ENCODE measurements at regions not wholly inside any gene's neighbourhood (a gene's known extent, or its start where the extent isn't known, plus 50 kb on each side); places are given as distances from the start of the nearest gene placed in this dataset.

DNA sequence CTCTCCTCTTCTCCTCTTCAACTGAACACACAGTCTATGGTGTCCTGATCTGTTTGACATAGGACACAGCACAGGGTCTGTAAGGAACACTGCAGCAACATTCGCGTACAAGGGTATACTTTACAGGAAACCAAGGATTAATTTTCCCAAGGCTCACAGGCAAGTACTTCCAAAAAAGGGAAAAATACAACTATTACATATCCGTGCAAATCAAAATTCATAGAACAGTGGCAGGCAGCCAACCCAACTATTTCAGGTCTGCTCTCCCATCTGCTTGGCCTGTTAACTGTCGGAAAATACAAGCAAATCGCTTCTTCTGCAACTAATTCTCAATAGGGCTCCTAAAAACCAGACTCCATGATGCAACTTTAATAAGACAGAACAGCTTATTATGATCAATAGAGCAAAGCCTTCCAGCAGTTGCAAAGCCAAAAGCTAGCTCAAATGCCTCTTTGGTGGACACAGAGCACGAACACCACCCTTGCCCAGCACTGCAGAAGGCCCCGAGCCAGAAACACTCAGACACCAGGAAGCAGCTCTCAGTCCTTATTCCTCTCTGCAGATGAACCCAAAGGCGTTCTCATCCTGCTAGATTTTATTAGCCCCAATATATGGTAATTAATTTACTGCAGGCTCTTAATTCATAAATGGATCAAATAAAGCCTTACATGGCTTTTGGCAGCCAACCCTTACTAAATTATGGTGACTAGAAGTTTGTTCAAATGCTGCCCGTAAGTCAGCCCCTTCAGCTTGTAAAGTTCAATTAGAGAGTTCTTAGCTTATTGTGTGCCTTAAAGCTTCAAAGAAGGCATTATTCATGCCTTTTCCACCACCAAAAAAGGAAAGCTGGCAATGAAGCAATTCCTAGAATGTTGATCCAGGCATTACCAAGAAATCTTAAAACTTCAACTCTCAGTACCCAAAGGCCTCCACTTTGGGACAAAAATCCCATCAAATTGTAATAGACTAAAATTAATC, 68.8 kb downstream of the ZNF608 start:
- 44% methylated on average over 9 of the region's 9 CpGs for WGBS
- Histone ChIP-seq H3K27ac (peak overlapping the region; percentile 22), H3K27me3 (no peaks in the 10 kb centered on the region), H3K9me3 (no peaks in the 10 kb centered on the region), H3K4me3 (no peak overlapping the region), H3K36me3 (no peaks in the 10 kb centered on the region), H3K4me1 (peaks cover 16% of the 10 kb centered on the region)
- TF ChIP-seq POLR2A (IDR thresholded peaks at IDR 0.05): no peak
- TF ChIP-seq, protein P1, sequence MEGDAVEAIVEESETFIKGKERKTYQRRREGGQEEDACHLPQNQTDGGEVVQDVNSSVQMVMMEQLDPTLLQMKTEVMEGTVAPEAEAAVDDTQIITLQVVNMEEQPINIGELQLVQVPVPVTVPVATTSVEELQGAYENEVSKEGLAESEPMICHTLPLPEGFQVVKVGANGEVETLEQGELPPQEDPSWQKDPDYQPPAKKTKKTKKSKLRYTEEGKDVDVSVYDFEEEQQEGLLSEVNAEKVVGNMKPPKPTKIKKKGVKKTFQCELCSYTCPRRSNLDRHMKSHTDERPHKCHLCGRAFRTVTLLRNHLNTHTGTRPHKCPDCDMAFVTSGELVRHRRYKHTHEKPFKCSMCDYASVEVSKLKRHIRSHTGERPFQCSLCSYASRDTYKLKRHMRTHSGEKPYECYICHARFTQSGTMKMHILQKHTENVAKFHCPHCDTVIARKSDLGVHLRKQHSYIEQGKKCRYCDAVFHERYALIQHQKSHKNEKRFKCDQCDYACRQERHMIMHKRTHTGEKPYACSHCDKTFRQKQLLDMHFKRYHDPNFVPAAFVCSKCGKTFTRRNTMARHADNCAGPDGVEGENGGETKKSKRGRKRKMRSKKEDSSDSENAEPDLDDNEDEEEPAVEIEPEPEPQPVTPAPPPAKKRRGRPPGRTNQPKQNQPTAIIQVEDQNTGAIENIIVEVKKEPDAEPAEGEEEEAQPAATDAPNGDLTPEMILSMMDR (IDR thresholded peaks at IDR 0.05): no peak
- no peak for TF ChIP-seq POLR2AphosphoS5 (IDR thresholded peaks at IDR 0.05)
- no peak for TF ChIP-seq EP300 (IDR thresholded peaks at IDR 0.05)
- no peak for DNase-seq (ENCODE audit: low spot score in 2 of 2)

DNA sequence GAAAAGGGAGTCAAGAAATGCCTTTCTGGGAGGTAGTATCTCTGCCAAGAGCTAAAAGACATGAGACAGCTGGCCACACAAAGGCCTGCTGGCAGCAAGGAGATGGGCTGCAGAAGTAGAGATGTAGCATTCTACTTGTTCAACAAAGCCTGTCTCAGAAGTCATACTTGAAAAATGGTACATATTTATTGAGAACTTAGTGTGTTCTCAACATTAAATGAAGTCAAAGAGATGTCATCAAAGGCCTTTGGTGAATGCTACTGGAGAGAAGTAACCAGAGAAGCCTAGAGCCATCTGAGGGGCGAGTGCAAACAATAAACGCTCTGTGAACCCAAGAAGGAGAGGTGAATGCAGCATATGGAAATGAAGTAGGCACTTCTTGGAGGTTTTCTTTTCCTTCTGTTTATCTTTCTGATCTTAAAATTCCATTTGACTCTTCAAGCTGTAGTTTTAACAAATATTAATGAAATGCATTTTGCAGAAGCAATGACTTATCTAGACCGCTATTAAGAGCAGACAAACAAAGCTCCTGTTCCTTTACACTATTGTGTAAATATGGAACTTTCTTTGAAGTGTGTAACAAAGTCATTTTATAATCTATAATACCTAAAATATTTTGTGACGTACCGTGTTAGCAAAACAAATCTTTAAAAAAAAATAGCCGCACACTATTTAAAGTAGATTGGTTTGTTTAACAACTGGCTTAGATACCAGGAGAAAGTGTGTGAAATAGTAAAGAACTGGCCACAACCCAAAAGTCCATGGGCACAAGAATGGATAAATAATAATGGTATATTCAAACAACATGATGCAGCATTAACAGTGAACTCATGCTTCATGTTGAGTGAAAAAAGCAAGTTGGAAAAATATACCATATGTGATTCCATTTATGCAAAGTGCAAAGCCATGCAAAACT, 70.2 kb downstream of the ZNF608 start:
- Histone ChIP-seq H3K9me3 (no peaks in the 10 kb centered on the region), H3K36me3 (no peaks in the 10 kb centered on the region), H3K4me3 (no peak overlapping the region), H3K27ac (no peak overlapping the region), H3K27me3 (no peaks in the 10 kb centered on the region), H3K4me1 (peaks cover 18% of the 10 kb centered on the region)
- no peak for TF ChIP-seq POLR2AphosphoS5 (IDR thresholded peaks at IDR 0.05)
- no peak for TF ChIP-seq POLR2A (IDR thresholded peaks at IDR 0.05)
- TF ChIP-seq, protein P1 (IDR thresholded peaks at IDR 0.05): no peak
- TF ChIP-seq EP300 (IDR thresholded peaks at IDR 0.05): no peak
- DNase-seq (ENCODE audit: low spot score in 2 of 2): no peak
- 88% methylated on average over 6 of the region's 6 CpGs for WGBS

DNA sequence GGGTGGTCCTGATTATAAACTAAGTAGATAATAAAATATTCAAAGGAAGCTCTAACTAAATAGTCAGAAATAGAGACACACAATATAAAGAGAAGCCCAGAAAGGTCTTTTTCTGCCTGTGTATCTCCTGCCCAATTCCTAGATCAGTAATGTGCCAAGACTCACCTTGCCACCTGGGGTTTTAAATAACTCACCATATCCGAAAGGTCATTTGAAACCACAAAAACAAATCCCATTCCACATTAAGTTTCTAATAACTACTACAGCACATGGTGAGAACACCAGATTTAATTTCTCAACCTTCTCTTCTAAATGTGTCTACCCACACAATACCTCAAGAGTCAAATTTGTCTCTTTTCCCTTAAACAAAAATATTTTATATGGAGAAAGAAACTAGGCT, 75.2 kb downstream of the ZNF608 start:
- H3K9me3 ChIP-seq: no peaks in the 10 kb centered on the region
- no peaks in the 10 kb centered on the region for H3K27me3 ChIP-seq
- TF ChIP-seq POLR2A (IDR thresholded peaks at IDR 0.05) (no peak), POLR2AphosphoS5 (IDR thresholded peaks at IDR 0.05) (no peak)
- TF ChIP-seq, protein P1 (IDR thresholded peaks at IDR 0.05): no peak
- no peak overlapping the region for H3K27ac ChIP-seq
- no peaks in the 10 kb centered on the region for H3K36me3 ChIP-seq
- H3K4me1 ChIP-seq: peaks cover 16% of the 10 kb centered on the region
- DNase-seq (ENCODE audit: low spot score in 2 of 2): no peak
- 88% methylated on average over 1 of the region's 1 CpG for WGBS
- no peak overlapping the region for H3K4me3 ChIP-seq

DNA sequence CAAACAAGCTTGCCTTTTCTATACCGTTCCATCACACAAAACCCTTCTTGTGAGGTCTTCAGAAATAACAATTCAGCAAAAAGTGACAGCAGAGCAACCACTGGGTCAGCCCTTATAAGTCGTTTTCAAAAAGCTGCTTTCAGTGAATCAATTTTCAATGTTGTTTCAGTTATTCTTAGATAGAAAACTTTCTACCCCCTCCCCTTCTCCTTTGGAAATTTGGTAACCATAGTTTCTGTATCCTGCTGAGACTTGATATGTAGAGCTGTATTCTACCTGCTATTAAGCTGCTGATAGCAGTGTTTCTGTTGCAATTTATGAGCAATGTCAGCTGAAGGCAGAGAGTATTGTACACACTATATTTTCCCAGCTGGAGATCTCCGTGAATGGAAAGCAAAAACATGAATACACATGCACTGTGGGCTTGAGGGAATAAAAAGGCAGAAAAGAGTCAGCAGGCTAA, 75.7 kb downstream of the ZNF608 start:
- no peak for TF ChIP-seq EP300 (IDR thresholded peaks at IDR 0.05)
- no peak overlapping the region for H3K27ac ChIP-seq
- peaks cover 19% of the 10 kb centered on the region for H3K4me1 ChIP-seq
- 42% methylated on average over 3 of the region's 3 CpGs for WGBS
- no peak overlapping the region for H3K4me3 ChIP-seq
- H3K9me3 ChIP-seq: no peaks in the 10 kb centered on the region
- H3K27me3 ChIP-seq: no peaks in the 10 kb centered on the region
- no peak for DNase-seq (ENCODE audit: low spot score in 2 of 2)
- no peaks in the 10 kb centered on the region for H3K36me3 ChIP-seq

DNA sequence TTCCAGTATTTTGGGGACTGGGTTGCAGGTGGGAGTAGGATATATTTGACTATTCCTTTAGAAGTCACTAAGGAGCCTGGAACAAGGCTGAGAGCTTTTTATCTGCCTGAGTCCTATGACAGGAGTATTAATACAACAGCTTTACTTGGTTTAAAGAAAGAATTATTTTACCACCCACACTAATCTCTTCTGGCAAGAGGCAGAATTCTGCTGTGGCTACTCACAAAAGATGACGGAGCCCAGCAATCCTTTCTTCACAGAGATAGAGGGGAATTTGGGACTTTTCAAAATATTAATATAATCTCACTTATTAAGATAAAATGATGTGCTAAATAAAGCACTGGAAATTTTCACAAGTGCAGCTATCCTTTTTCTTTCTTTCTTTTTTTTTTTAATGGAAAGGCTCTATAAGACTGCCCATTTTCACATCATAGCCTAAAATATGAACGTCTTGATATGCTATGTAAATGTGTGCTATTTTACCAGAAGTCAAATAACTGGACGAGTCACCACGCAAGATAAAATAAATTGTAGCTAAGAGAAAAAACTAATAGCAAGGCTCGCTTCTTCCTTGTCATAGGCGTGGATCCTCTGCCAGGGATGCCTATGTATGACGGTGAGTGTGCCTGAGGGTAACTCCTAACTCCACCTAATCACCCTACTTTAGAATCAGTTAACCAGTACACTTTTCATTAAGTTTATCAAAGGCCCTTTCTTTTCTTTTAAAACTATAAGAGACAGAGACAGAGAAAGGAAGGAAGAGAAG, 76.3 kb downstream of the ZNF608 start:
- Histone ChIP-seq H3K4me1 (peaks cover 21% of the 10 kb centered on the region), H3K9me3 (no peaks in the 10 kb centered on the region), H3K27ac (no peak overlapping the region), H3K36me3 (no peaks in the 10 kb centered on the region), H3K4me3 (no peak overlapping the region), H3K27me3 (no peaks in the 10 kb centered on the region)
- DNase-seq (ENCODE audit: low spot score in 2 of 2): no peak
- WGBS: 56% methylated on average over 7 of the region's 7 CpGs
- TF ChIP-seq EP300 (IDR thresholded peaks at IDR 0.05): no peak
- no peak for TF ChIP-seq POLR2A (IDR thresholded peaks at IDR 0.05)
- TF ChIP-seq POLR2AphosphoS5 (IDR thresholded peaks at IDR 0.05): no peak
- TF ChIP-seq, protein P1 (IDR thresholded peaks at IDR 0.05): no peak
